Neuronal stem cell (in vitro differentiated cells): ENCODE measurements at regions not wholly inside any gene's neighbourhood (a gene's known extent, or its start where the extent isn't known, plus 50 kb on each side); places are given as distances from the start of the nearest gene placed in this dataset.
A peak's percentile ranks its signal among the peaks of the same experiment; 100 is the strongest.

Source experiments
- DNase-seq: peaks from one replicate; pipeline ENCODE4 v3.0.0-alpha.2; 2013; ENCODE audit warnings: low spot score
- H2AFZ ChIP-seq: one replicate; pipeline ENCODE4 v1.6.1; 2013; ENCODE audit warnings: mild to moderate bottlenecking, low read length, inconsistent platforms
- H2AK5ac ChIP-seq: 2 replicates; pipeline ENCODE4 v1.6.1; 2013; ENCODE audit warnings: low read depth, mild to moderate bottlenecking, inconsistent platforms, low read length, moderate library complexity, mixed read lengths
- H2BK120ac ChIP-seq: 2 replicates; pipeline ENCODE4 v1.6.1; 2013; ENCODE audit warnings: low read depth, mild to moderate bottlenecking, inconsistent platforms, low read length, moderate library complexity, mixed read lengths
- H2BK12ac ChIP-seq: one replicate; pipeline ENCODE4 v1.6.1; 2013; ENCODE audit warnings: low read length, inconsistent platforms
- H2BK15ac ChIP-seq: 2 replicates; pipeline ENCODE4 v1.6.1; 2013; ENCODE audit warnings: mild to moderate bottlenecking, low read length, inconsistent platforms, mixed read lengths
- H2BK5ac ChIP-seq: one replicate; pipeline ENCODE4 v1.6.1; 2013; ENCODE audit warnings: inconsistent platforms, mild to moderate bottlenecking, low read length, moderate library complexity
- H3K14ac ChIP-seq: one replicate; pipeline ENCODE4 v1.6.1; 2013; ENCODE audit warnings: low read length, inconsistent platforms
- H3K18ac ChIP-seq: 2 replicates; pipeline ENCODE4 v1.6.1; 2013; ENCODE audit warnings: low read length, inconsistent platforms
- H3K23ac ChIP-seq: 2 replicates; pipeline ENCODE4 v1.6.1; 2013; ENCODE audit warnings: low read depth, mild to moderate bottlenecking, mixed read lengths, low read length, inconsistent platforms; ENCODE audit not compliant: poor library complexity
- H3K27ac ChIP-seq: replicated peaks from 3 replicates; pipeline ENCODE4 v1.5.1; 2013; ENCODE audit warnings: low read length, inconsistent platforms
- H3K27me3 ChIP-seq, 3 experiments: 2 replicates each; pipeline ENCODE4 v1.6.1; 2013; ENCODE audit warnings: low read length in 3 of 3, mild to moderate bottlenecking in 2 of 3, inconsistent platforms in 1 of 3, low read depth in 1 of 3, mixed read lengths in 1 of 3, moderate library complexity in 1 of 3; ENCODE audit not compliant: control insufficient read depth in 3 of 3, insufficient read depth in 3 of 3
- H3K36me3 ChIP-seq, 2 donors: replicated peaks in 1 of 2; 2 replicates each; pipeline ENCODE4 v1.6.1; 2013; ENCODE audit warnings: low read length in 2 of 2; ENCODE audit not compliant: control insufficient read depth in 2 of 2, insufficient read depth in 2 of 2
- H3K4ac ChIP-seq: 2 replicates; pipeline ENCODE4 v1.6.1; 2013; ENCODE audit warnings: inconsistent platforms, mild to moderate bottlenecking, low read length, moderate library complexity
- H3K4me1 ChIP-seq, 2 donors: 1 replicate in 1 of 2; 2 replicates in 1 of 2; pipeline ENCODE4 v1.6.1; 2013; ENCODE audit warnings: low read length in 2 of 2, low read depth in 1 of 2; ENCODE audit not compliant: control insufficient read depth in 2 of 2, insufficient read depth in 1 of 2
- H3K4me2 ChIP-seq: one replicate; pipeline ENCODE4 v1.6.1; 2013; ENCODE audit warnings: mild to moderate bottlenecking, low read length, inconsistent platforms; ENCODE audit not compliant: insufficient read depth, poor library complexity, severe bottlenecking
- H3K4me3 ChIP-seq, 2 donors: 2 replicates each; pipeline ENCODE4 v1.5.1; 2013; ENCODE audit warnings: low read length in 2 of 2, mild to moderate bottlenecking in 2 of 2, inconsistent platforms in 1 of 2, moderate library complexity in 1 of 2
- H3K79me1 ChIP-seq: one replicate; pipeline ENCODE4 v1.6.1; 2013; ENCODE audit warnings: low read depth, mild to moderate bottlenecking, inconsistent platforms, low read length, moderate library complexity
- H3K9ac ChIP-seq: one replicate; pipeline ENCODE4 v1.6.1; 2013; ENCODE audit warnings: mild to moderate bottlenecking, low read depth, low read length, inconsistent platforms; ENCODE audit not compliant: poor library complexity
- H3K9me3 ChIP-seq, 2 donors: replicated peaks in 1 of 2; 2 replicates each; pipeline versions ENCODE3 to v1.6.1; 2013; ENCODE audit warnings: low read length in 2 of 2, mild to moderate bottlenecking in 2 of 2, inconsistent platforms in 1 of 2, low read depth in 1 of 2, mixed read lengths in 1 of 2, moderate library complexity in 1 of 2; ENCODE audit not compliant: control insufficient read depth in 2 of 2, insufficient read depth in 1 of 2
- H4K8ac ChIP-seq: one replicate; pipeline ENCODE4 v1.6.1; 2013; ENCODE audit warnings: low read depth, mild to moderate bottlenecking, inconsistent platforms, low read length, moderate library complexity
- H4K91ac ChIP-seq: one replicate; pipeline ENCODE4 v1.6.1; 2013; ENCODE audit warnings: low read length, low read depth, mild to moderate bottlenecking, inconsistent platforms; ENCODE audit not compliant: poor library complexity
- WGBS, 2 donors: extraction: QIAGEN DNeasy Blood & Tissue Kit; methylation state at CpG; one replicate each; pipeline ENCODE4 v1.1.7; 2013; ENCODE audit warnings: missing lambda C conversion rate in 2 of 2, mixed read lengths in 1 of 2; ENCODE audit not compliant: insufficient read length in 2 of 2, insufficient replicate concordance in 1 of 2; ENCODE audit errors: extremely low coverage in 2 of 2; 5-methylcytosine and 5-hydroxymethylcytosine counted together

GRCh38 chr1:209154912-209155311 lies 428.6 kb upstream of the CAMK1G start:
- peak; percentile 3 for DNase-seq
- WGBS, 2 donors, result no CpG with 5 or more reads among the region's 1 CpG
- Histone ChIP-seq H3K27me3 (no peaks in the 10 kb centered on the region), H3K9me3 (no peaks in the 10 kb centered on the region), H2BK5ac (no peak overlapping the region), H3K18ac (peak overlapping the region; percentile 61), H4K8ac (no peak overlapping the region), H3K4me3 (no peak overlapping the region), H2AK5ac (no peak overlapping the region), H3K14ac (no peak overlapping the region), H2AFZ (no peak overlapping the region), H3K4me2 (no peak overlapping the region), H3K27ac (peak overlapping the region; percentile 76), H4K91ac (no peak overlapping the region), H3K79me1 (no peaks in the 10 kb centered on the region), H3K36me3 (no peaks in the 10 kb centered on the region), H3K4me1 (peaks cover 0 to 10% of the 10 kb centered on the region in 2 donors), H2BK120ac (no peak overlapping the region), H3K23ac (no peak overlapping the region), H3K9ac (no peak overlapping the region), H3K4ac (no peak overlapping the region), H2BK12ac (peak overlapping the region; percentile 99), H2BK15ac (no peak overlapping the region)

- Histone ChIP-seq H2BK12ac (no peak overlapping the region), H2BK5ac (no peak overlapping the region), H3K23ac (no peak overlapping the region), H3K4ac (no peak overlapping the region), H3K79me1 (no peaks in the 10 kb centered on the region), H3K9me3 (no peaks in the 10 kb centered on the region), H2BK120ac (no peak overlapping the region), H3K14ac (no peak overlapping the region), H3K4me1 (peaks cover 0 to 10% of the 10 kb centered on the region in 2 donors), H3K18ac (no peak overlapping the region), H3K36me3 (no peaks in the 10 kb centered on the region), H2AFZ (no peak overlapping the region), H3K9ac (no peak overlapping the region), H3K4me3 (no peak overlapping the region), H4K8ac (no peak overlapping the region), H2BK15ac (no peak overlapping the region), H3K4me2 (peak overlapping the region; percentile 26), H2AK5ac (no peak overlapping the region), H3K27me3 (no peaks in the 10 kb centered on the region), H4K91ac (no peak overlapping the region), H3K27ac (peak overlapping the region; percentile 76)
- whole genome bisulfite sequencing, 2 donors, result no CpG with 5 or more reads among the region's 3 CpGs
- DNase-seq, result peak; percentile 65
Observed at GRCh38 chr1:209155546-209155945, 428.0 kb upstream of the CAMK1G start.

- H2BK120ac ChIP-seq, result no peak overlapping the region
- H3K27ac ChIP-seq, result peak overlapping the region; percentile 76
- H4K8ac ChIP-seq, result no peak overlapping the region
- no peaks in the 10 kb centered on the region for H3K36me3 ChIP-seq
- H3K4me3 ChIP-seq, result no peak overlapping the region
- DNase-seq, result peak; percentile 4
- no peak overlapping the region for H3K4me2 ChIP-seq
- no peak overlapping the region for H2BK15ac ChIP-seq
- H2BK12ac ChIP-seq, result no peak overlapping the region
- H2AFZ ChIP-seq, result no peak overlapping the region
- no peak overlapping the region for H3K4ac ChIP-seq
- no peak overlapping the region for H3K18ac ChIP-seq
- no peaks in the 10 kb centered on the region for H3K9me3 ChIP-seq
- no peak overlapping the region for H2AK5ac ChIP-seq
- H3K23ac ChIP-seq, result no peak overlapping the region
- no peak overlapping the region for H2BK5ac ChIP-seq
- no peak overlapping the region for H3K14ac ChIP-seq
- no peaks in the 10 kb centered on the region for H3K79me1 ChIP-seq
- H3K4me1 ChIP-seq, result peaks cover 0 to 10% of the 10 kb centered on the region in 2 donors
- no peak overlapping the region for H4K91ac ChIP-seq
- H3K27me3 ChIP-seq, result no peaks in the 10 kb centered on the region
- no peak overlapping the region for H3K9ac ChIP-seq
- no CpG with 5 or more reads among the region's 4 CpGs for WGBS, 2 donors
Observed at GRCh38 chr1:209156991-209157390, 426.5 kb upstream of the CAMK1G start.

- no CpG with 5 or more reads among the region's 5 CpGs for WGBS, 2 donors
- H4K8ac ChIP-seq, result no peak overlapping the region
- no peak overlapping the region for H2BK15ac ChIP-seq
- H3K9me3 ChIP-seq, result no peaks in the 10 kb centered on the region
- no peak overlapping the region for H2BK12ac ChIP-seq
- H3K4me1 ChIP-seq, result peaks cover 0 to 10% of the 10 kb centered on the region in 2 donors
- H3K18ac ChIP-seq, result no peak overlapping the region
- H3K14ac ChIP-seq, result no peak overlapping the region
- H3K4me3 ChIP-seq, result no peak overlapping the region
- no peak overlapping the region for H2AFZ ChIP-seq
- H3K23ac ChIP-seq, result no peak overlapping the region
- H2AK5ac ChIP-seq, result no peak overlapping the region
- DNase-seq, result peak; percentile 5
- no peak overlapping the region for H3K9ac ChIP-seq
- peak overlapping the region; percentile 61 for H3K27ac ChIP-seq
- no peak overlapping the region for H2BK5ac ChIP-seq
- H3K4me2 ChIP-seq, result no peak overlapping the region
- no peaks in the 10 kb centered on the region for H3K79me1 ChIP-seq
- no peak overlapping the region for H3K4ac ChIP-seq
- H3K36me3 ChIP-seq, result no peaks in the 10 kb centered on the region
- H2BK120ac ChIP-seq, result no peak overlapping the region
- no peaks in the 10 kb centered on the region for H3K27me3 ChIP-seq
- H4K91ac ChIP-seq, result no peak overlapping the region
Observed at GRCh38 chr1:209157546-209158249, 425.8 kb upstream of the CAMK1G start.
